ENCODE measurements at regions not wholly inside any gene's neighbourhood (a gene's known extent, or its start where the extent isn't known, plus 50 kb on each side); places are given as distances from the start of the nearest gene placed in this dataset.

DNA sequence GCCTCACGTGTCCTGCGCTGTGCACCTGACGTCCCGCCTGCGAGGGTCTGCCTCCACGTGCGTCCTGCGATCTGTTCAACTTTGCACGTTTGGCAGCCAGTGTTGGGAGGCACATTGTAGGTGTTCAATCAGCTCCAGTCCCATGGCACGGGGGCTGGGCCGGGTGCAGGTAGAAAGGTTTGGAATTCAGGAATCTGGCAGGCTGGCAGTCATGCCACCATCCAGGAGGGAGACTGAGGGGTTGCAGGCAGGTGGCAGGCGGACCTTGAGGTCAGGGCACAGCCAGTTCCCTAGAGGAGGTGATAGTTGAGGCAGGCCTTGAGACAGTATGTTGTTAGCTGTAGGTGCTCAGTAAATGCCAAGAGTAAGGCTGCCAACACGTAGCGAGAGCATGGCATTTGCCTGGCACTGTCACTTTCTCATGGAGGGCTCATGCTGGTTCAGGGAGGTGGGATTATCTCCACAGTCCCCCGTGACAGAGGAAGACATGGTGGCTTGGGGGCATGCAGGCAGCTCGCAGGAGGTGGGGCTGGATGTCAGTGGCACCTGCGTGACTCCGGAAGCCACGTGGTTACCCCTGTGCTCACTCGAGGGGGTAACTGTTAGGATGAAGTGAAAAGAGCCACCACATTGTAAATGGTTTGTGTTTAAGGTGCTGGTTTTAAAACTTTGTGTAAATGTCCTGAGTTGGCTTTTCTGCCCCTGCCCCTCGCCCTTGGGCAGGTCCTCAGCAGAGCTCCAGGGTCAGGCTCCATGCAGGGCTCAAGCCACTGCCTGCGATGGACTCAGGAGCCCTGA, 111.8 kb upstream of the FRMD1 start:
- TF ChIP-seq, protein P1, sequence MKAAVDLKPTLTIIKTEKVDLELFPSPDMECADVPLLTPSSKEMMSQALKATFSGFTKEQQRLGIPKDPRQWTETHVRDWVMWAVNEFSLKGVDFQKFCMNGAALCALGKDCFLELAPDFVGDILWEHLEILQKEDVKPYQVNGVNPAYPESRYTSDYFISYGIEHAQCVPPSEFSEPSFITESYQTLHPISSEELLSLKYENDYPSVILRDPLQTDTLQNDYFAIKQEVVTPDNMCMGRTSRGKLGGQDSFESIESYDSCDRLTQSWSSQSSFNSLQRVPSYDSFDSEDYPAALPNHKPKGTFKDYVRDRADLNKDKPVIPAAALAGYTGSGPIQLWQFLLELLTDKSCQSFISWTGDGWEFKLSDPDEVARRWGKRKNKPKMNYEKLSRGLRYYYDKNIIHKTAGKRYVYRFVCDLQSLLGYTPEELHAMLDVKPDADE (conservative IDR thresholded peaks at IDR 0.05; ENCODE audit: control insufficient read depth, low read depth, low read length) = no peak
- TF ChIP-seq XRCC5 (IDR thresholded peaks at IDR 0.05; ENCODE audit: low read depth, low read length) (no peak), NFIC (IDR thresholded peaks at IDR 0.05) (no peak), ELF1 (tag; IDR thresholded peaks at IDR 0.05) (no peak), ARNT (IDR thresholded peaks at IDR 0.05) (no peak), SOX6 (IDR thresholded peaks at IDR 0.05) (no peak), RFX5 (IDR thresholded peaks at IDR 0.05; ENCODE audit: low read depth, low read length) (no peak), ZNF133 (CRISPR knock-in tag; IDR thresholded peaks at IDR 0.05) (no peak), YY1 (IDR thresholded peaks at IDR 0.05; ENCODE audit: borderline replicate concordance in 1 of 3, control insufficient read depth in 1 of 3, extremely low read depth in 1 of 3, insufficient read depth in 3 of 3, insufficient read length in 1 of 3, insufficient replicate concordance in 2 of 3, low read depth in 1 of 3, low read length in 2 of 3) (no peak), EZH2 (IDR thresholded peaks at IDR 0.05; ENCODE audit: borderline replicate concordance, low read depth, low read length) (no peak), CREB1 (IDR thresholded peaks at IDR 0.05) (no peak), CREB1 (CRISPR knock-in tag; IDR thresholded peaks at IDR 0.05) (no peak)
- TF ChIP-seq, protein P2, sequence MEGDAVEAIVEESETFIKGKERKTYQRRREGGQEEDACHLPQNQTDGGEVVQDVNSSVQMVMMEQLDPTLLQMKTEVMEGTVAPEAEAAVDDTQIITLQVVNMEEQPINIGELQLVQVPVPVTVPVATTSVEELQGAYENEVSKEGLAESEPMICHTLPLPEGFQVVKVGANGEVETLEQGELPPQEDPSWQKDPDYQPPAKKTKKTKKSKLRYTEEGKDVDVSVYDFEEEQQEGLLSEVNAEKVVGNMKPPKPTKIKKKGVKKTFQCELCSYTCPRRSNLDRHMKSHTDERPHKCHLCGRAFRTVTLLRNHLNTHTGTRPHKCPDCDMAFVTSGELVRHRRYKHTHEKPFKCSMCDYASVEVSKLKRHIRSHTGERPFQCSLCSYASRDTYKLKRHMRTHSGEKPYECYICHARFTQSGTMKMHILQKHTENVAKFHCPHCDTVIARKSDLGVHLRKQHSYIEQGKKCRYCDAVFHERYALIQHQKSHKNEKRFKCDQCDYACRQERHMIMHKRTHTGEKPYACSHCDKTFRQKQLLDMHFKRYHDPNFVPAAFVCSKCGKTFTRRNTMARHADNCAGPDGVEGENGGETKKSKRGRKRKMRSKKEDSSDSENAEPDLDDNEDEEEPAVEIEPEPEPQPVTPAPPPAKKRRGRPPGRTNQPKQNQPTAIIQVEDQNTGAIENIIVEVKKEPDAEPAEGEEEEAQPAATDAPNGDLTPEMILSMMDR (IDR thresholded peaks at IDR 0.05 in 2 of 3, conservative IDR thresholded peaks at IDR 0.05 in 1 of 3; ENCODE audit: insufficient read depth in 2 of 3, low read depth in 1 of 3, low read length in 3 of 3) = no peak
